GM21360 (cell line): ENCODE measurements at regions not wholly inside any gene's neighbourhood (a gene's known extent, or its start where the extent isn't known, plus 50 kb on each side); places are given as distances from the start of the nearest gene placed in this dataset.
A peak's percentile ranks its signal among the peaks of the same experiment; 100 is the strongest.

ENCODE experiments used
- ATAC-seq: cut with Tn5 transposase; IDR thresholded peaks from one replicate; pipeline ENCODE4 v1.9.1; 2021; ENCODE audit warnings: mild to moderate bottlenecking, moderate library complexity; ENCODE audit not compliant: unreplicated experiment

DNA sequence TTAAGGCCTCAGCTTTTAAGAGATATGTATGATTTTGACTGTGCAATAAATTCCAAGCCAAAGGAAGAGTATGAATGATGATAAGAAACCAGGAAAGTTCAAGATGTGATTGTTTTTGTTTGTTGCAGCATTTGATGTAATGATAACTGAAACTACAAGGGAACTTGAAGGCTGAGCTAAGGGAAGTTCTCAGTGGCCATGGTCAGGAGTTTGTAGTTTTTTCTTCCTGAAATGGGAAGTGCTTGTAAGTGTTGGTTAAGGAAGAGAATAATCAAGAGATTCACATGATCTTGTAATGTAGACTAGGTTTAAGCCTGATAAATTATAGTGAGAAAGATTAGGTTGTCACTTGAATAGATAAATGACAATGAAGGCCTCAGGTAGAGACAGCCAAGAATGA is 53.4 kb downstream of the PTCHD4 start:
- no peak for ATAC-seq

DNA sequence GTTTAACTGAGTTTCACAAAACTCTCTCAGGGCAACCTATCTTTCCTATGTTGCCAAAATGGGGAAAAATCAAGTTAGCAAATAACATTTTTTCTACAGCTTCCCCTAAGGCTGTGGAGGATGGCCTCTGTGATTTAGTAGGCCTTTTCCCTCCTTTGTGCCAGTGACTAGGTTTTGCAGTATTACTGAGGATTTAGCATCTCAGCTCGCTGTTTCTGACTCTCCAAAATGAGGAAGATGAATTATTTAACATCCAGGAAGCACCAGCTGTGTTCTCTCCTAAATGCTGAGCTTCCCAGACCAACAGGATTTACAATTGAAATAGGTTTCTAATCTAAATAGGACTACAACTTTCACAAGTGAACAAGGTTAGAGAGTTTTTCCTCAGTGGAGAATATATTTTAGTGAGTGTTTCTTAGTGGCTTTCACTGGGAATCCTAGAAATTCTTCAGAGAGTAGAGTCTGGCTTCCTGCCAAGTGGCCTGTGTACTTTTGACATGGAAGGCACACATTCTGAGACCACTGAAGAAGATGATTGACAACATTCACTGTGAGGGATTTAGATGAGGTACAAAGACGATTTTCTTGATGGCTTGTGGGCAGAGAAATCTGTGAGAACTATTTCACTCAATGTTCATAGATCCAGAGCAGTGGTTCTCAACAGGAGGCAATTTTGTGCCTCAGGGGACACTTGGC is 62.4 kb downstream of the PTCHD4 start:
- ATAC-seq: no peak

DNA sequence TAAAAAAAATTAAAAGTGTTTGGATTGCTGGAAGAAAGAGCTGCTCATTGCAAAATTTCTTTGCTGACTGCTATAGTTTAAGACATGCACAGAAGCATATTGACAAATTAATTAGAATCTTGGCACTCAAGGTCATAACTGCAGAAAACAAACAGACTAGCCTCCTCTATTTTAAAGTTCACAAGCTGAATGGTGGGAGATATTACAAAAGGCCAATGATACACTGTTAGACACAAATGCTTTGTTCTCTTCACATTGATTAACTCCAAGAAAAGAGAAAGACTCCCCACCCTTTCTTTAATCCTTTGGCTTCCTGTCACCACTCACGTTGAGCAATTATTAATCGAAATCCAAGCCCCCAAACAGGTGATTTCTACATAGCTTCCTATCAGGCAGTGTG is 69.1 kb downstream of the PTCHD4 start:
- no peak for ATAC-seq

DNA sequence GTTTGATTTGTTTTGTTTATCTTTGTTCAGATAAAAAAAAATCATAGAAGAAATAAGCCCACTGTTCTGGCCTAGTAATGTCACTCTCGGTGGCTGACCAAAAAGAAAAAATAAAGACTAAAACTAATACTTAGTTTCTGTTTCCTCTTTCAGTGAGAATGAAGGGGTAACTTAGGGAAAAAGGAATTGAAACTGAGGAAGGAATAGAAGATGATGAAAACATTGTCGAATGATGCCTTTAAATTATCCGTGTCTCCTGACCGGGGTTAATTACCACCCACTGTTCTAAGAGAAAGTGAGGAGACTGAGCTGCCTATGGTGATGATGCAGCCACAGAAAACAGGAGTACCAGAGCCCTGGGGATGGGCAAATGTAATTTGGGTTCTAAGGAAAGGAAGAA is 73.1 kb downstream of the PTCHD4 start:
- ATAC-seq: no peak

DNA sequence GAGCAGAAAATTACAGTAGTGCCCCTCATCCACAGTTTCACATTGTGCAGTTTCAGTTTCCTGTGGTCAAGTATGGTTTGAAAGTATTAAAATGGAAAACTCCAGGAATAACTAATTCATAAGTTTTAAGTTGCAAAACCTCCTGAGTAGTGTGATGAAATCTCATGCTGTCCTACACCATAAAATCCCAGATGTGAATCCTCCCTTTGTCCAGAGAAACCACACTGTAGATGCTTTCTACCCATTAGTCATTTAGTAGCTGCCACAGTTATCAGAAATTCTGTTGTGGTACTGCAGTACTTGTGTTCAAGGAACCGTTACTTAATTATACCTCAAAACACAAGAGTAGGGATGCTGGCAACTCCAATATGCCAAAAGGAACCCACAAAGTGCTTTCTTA is 74.7 kb downstream of the PTCHD4 start:
- no peak for ATAC-seq

DNA sequence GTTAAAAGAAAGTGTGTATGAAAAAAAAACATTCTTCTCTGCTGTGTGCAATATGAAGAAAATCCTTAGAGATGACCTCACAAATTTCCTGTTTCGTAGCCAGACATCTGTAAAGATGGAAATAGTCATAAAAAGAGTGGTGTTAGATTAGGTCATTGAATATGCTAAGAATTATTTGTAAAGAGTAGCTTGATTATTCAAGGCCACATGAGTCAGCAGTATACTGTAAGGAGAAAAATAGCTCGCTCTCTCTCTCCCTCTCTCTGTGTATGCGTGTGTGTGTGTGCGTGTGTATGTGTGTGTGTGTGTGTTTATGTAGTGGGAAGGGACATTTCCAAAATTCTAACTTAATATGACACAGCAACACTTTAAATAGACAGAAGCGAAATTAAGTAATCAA is 78.8 kb downstream of the PTCHD4 start:
- no peak for ATAC-seq

DNA sequence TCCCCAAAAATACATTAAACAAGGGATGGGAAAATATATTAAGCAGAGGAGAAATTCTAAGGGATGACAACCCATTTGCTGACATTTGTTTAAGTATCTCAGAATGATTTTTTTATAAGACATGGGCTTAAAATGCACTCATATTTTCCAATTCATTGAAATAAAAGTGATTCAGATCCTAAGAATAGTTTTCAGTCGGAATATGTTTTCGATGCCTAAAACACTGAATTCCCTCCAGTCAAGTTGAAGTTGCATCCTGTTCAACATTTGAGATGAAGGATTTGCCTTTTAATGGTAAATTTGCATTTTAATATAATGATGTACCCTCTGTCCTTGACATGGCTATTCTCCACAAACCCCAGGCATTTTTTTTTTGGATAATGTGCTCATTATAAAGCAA is 79.3 kb downstream of the PTCHD4 start:
- ATAC-seq: no peak

DNA sequence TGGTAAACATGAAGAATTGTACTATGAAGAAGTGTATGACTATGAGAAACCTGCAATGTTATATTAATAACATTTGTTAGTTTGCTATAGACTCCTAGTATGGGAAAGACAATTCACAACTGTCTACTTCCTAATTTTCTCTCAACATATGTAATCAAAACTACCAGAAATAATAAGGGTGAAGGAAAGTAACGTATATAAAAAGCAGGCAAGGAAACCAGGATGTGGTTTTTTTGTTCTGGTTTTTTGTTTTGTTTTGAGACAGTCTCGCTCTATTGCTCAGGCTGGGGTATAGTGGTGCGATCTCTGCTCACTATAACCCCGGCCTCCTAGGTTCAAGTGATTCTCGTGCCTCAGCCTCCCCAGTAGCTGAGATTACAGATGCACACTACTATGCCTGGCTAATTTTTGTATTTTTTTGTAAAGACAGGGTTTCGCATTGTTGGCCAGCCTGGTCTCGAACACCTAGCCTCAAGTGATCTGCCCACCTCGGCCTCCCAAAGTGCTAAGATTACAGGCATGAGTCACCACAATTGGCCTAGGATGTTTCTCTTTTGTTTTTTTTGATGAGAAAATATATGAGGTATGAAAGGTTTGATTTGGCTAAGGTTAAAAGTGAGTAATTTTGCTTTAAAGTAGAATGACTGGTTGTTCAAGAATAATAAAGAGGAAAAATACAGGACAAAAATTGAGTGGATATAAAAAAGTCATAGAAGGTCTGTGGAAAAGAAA is 83.1 kb downstream of the PTCHD4 start:
- ATAC-seq: peak; percentile 80

DNA sequence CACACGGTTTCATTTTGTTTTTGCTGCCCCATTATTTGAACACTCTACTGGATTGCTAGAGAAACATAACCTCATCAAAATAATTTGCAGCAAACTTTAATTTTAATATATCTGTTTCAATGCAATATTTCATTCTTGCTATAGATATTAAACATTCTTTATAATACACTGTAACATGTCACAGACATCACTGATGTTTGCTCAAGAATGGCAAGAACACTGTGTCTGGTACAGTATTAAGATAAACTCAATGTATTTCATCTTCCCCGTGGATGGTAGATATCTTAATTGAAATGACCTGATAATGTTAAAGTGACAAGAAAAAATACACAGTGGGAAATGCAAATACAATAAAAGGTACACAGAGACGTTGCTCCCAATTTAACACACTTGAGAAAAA is 86.0 kb downstream of the PTCHD4 start:
- no peak for ATAC-seq

DNA sequence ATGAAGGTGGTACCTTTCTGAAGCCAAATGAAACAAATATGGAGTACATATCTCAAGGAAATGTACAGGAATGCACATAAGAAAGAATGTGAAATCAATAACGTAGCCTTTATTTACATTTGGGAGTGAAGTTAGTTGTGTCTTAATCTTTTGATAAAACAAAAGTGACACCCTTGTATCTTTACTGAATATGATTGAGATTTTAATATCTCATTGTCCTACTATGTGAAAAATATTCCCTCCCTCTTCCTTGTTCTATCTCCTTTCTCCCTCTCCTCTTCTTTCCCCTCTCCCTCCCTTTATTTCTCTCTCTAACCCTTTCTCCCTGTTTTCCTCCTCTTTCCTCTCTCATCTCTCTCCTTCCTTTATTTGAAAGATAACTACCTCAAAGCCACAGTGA is 89.1 kb downstream of the PTCHD4 start:
- ATAC-seq: no peak

DNA sequence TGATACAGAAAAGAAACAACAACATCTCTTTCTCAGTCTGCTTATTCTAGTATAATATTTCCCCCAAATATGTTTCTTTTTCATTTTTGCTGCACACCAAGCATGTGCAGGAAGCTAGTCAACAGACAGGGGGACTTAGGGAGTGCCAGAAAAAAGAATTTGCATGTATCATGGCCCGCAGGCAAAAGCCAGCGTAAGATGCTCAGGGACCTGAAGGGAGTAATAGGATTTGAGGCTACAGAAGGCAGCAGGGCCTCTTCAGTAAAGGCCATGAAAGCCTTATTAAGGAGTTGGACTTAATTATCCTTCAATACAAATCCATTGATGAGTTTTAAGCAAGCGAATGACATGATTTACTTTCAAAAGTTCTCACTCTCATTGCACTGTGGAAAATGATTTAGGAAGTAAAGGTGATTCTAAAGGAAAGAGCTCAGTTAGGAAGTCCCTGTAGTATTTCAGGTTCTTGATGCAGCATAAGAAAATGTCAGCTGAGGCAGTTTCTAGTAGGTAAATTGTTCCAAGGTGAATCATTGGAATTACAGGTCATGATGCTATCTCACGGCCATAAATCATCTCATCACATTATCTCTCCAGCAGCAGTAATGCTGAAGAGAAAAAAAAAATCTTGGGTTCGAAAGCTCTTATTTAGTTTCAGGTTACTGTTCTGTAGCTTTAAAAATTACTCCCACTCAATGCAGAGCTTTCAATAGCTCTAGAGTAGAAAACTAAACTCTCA is 94.8 kb downstream of the PTCHD4 start:
- no peak for ATAC-seq

DNA sequence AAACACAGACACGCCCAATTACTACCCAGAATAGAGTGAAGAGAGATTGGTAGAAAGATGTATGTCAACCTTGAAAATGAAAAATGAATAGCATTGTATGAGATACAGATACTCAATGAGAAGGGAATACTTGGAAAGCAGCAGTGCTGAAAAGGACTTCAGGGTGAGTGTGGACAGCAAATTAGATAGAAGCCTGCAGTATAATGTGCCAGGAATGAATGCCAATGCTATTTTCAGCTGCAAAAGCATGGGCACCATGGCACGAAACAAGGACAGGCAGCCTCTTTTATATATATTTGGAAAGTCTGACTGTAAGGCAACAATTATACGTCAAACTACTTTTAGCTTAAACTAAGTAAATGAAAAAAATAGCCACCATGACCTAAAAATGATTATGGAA is 118.2 kb downstream of the PTCHD4 start:
- no peak for ATAC-seq

DNA sequence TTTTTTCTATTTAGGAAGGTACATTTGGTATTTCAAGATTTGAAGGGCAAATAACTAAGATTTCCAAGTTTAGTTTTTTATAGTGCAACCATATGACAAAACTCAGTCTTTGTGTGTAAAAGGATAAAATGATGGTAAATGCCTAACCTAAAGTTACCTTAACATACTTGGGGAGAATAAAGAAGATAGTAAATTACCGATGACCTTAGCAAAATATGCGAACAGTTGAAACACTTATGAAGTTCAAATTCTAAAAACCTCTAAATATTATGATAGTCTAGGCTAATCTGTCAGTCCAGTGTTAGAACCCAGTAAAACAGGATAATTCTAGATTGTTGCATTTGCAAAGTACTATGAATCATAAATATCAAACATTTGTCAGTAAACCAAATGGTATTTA is 127.5 kb downstream of the PTCHD4 start:
- no peak for ATAC-seq

DNA sequence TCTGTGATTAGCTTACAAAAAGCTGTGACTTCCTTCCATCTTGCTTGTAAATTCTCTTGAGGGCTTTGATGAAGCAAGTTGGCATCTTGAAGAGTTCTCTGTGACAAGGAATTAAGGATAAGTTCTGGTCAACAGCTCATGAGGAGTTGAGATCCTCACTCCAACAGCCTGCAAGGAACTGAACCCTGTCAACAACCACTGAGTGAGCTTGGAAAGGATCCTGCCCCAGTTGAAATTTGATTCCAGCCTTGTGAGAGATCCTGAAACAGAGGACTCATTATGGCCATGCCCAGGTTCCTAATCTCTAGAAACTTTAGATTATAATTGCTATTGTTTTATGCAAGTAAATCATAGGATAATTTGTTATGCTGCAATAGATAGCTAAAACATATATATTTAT is 133.7 kb downstream of the PTCHD4 start:
- no peak for ATAC-seq

DNA sequence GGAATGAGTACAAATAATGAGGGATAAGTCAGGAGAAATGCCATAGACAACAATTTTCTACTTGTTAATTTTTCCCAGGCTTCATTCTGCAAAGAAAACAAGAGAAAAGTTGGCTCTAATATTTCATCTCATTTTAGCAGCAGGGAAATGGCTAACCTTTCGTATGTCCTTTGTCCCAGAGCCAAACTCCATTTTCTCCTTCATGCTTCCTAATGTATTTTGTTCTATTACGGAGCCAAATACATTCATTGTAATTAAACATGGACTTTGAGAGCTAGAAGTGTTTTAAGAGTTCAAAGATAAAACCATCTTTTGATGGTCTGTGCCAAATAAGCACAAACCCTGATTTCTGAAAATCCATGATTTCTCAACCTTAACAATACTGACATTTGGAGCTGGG is 136.9 kb downstream of the PTCHD4 start:
- no peak for ATAC-seq

DNA sequence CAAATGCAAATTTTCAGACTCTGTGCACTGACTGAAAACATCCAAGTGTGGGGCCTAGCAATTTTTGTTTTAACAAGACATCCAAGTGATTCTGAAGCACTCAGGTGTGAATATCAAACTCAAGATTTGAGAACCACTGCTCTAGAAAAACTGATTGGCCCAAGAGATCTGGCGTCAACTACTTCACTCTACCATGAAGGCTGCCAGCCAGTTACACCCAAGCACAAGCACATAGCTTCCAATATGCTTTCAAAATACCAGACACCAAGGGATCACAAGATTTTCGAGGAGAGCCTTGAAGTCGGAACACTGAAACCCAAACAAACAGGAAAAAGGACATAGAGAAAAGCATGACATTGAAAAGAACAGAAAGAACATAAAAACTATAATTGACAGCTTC is 140.2 kb downstream of the PTCHD4 start:
- no peak for ATAC-seq

DNA sequence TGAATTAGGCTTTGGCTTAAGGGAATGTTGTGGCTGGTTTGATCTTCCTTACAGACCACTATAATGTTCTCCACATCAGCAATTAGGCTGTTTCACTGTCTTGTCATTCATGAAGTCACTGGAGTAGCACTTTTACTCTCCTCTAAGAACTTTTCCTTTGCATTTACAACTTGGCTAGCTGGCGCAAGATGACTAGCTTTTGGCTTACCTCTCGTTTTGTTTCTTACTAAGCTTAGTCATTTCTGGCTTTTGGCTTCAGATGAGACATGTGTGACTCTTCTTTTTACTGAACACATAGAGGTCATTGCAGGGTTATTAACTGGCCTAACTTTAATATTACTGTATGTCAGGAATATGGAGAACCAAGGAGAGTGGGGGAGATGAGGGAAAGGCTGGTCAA is 143.2 kb downstream of the PTCHD4 start:
- no peak for ATAC-seq

DNA sequence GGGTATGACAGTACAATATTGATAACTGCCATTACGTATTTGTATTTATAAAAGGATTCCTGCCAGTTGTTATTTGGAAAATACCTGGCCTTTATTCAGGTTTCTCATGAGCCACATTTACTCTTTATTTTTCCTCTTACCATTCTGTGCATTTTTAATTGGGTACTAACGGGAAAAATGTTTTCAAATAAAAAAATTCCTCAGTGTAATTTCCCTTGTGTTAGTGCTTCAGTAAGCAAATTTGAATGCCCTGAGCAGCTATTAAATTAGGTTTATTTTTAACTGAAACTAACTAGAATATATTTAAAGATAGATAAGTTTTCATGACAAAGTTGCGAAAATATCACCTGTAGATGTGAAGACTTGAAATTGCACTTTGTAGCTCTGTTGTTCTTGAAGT is 146.0 kb downstream of the PTCHD4 start:
- no peak for ATAC-seq

DNA sequence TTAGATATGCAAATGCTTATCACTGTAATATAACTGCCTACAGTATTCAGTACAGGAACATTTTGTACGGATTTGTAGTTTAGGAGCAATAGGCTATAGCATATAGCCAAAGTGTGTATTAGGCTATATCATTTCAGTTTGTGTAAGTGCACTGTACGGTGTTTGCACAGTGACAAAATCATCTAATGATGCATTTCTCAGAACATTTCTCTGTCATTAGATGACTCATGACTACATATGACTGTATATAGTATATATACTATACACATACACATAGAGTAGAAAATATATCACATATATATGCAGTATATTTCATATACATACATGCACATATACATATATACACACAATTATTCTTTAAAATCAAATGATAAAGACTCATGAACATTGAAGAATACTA is 158.4 kb downstream of the PTCHD4 start:
- no peak for ATAC-seq

DNA sequence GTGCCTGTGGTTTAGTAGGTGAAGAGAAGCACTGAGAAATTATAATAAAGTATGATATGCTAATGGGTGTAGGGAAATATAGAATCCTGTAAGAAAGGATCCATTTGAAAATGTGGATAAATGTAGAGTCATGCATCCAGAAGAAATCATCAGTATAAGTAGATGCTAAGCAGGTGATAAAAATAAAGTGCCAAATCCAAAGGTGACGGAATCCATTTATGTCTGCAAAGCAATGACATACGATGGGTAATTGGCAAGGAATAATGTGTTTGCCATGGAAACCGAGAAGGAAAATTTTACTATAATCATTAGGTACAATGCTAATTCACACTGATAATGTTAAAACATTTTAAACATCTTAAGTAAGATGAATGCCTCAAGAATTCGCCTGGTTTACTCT is 163.0 kb downstream of the OPN5 start:
- no peak for ATAC-seq

DNA sequence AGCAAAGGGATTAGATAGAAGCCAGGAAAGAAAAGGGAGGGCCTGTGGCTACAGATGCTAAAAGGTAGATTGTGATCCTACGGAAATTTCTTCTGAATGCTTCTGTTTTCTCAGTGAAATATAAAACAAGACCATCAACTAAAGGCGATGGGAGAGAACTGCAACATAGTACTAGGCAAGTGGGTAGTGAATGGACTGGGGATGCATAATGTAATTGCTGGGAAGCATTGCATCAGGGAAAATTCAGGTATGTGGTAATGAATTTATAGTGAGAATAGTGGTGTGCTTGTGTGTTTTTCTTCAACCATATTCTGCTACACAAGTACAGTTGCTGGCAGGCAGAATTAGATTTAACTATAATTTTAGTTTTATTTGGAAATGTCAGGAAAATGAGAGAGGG is 156.6 kb downstream of the OPN5 start:
- ATAC-seq: no peak

DNA sequence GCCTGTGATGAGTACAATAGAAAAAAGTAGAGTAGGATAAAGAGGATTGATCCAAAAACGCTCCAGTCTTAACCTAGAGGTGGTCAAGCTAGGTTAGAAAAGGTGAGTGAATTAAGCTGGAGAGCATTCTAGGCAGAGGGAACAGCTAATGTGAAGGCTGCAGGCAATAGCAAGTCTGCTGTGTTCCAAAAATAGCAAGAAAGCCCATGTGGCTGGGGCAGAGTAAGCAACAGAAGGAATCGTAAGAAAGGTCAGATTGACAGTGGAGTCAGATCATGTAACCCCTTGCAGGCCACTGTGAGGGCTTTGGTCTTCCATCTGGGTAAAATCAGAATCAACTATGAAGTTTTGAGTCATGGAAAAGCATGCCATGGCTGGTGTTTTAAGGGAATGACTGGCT is 155.0 kb downstream of the OPN5 start:
- ATAC-seq: no peak
